ENCODE measurements at regions not wholly inside any gene's neighbourhood (a gene's known extent, or its start where the extent isn't known, plus 50 kb on each side); places are given as distances from the start of the nearest gene placed in this dataset.

DNA sequence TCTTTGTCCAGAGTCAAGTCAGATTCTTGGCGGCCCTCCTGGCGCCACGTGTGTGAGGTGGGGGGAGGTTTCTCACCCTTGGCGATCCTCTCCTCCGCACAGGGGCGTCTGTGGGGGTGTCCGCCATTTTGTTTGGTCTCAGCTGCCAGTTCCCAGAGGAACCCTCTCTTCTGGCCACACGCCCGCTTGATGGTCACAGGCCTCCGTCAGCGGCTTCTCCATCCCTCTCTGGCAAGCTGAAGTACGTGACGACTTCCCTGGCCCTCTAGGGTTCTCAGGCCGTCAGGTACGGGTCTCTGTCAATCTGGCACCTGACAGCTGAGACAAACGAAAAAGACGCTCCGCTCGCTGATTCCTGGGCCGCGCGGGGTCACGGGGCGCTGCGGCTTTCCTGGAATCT is 272.6 kb downstream of the TRIML1 start:
- Histone ChIP-seq H3K27me3 (replicated peaks; ENCODE audit: insufficient read depth) (no peaks in the 10 kb centered on the region), H3K36me3 (no peaks in the 10 kb centered on the region), H3K4me1 (ENCODE audit: control insufficient read depth in 1 of 2, low read depth in 2 of 2) (peaks cover 3 to 10% of the 10 kb centered on the region in 2 donors), H3K9me3 (no peaks in the 10 kb centered on the region), H3K27ac (no peak overlapping the region), H3K4me3 (no peak overlapping the region)
- DNase-seq (ENCODE audit: low spot score) (no peak), ATAC-seq (ENCODE audit: insufficient number of reproducible peaks, low FRiP score, low read depth) (no peak)
- TF ChIP-seq, protein P1, sequence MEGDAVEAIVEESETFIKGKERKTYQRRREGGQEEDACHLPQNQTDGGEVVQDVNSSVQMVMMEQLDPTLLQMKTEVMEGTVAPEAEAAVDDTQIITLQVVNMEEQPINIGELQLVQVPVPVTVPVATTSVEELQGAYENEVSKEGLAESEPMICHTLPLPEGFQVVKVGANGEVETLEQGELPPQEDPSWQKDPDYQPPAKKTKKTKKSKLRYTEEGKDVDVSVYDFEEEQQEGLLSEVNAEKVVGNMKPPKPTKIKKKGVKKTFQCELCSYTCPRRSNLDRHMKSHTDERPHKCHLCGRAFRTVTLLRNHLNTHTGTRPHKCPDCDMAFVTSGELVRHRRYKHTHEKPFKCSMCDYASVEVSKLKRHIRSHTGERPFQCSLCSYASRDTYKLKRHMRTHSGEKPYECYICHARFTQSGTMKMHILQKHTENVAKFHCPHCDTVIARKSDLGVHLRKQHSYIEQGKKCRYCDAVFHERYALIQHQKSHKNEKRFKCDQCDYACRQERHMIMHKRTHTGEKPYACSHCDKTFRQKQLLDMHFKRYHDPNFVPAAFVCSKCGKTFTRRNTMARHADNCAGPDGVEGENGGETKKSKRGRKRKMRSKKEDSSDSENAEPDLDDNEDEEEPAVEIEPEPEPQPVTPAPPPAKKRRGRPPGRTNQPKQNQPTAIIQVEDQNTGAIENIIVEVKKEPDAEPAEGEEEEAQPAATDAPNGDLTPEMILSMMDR (IDR thresholded peaks at IDR 0.05): no peak

DNA sequence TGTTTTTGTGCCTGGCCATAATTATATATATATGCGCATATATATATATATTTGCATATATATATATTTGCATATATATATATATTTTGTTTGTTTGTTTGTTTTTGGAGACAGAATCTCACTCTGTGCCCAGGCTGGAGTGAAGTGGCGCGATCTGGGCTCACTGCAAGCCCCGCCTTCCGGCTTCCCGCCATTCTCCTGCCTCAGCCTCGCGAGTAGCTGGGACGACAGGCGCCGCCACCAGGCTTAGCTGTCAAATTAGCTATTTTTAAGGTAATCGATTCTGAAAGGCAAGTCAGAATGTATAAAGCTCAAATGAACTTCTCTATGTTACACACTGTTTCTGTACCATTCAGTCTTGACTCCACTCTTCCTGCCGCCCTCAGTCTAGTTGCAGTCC is 273.3 kb downstream of the TRIML1 start:
- H3K36me3 ChIP-seq: no peaks in the 10 kb centered on the region
- H3K4me1 ChIP-seq (ENCODE audit: control insufficient read depth in 1 of 2, low read depth in 2 of 2): peaks cover 3 to 10% of the 10 kb centered on the region in 2 donors
- H3K27ac ChIP-seq: no peak overlapping the region
- H3K27me3 ChIP-seq (replicated peaks; ENCODE audit: insufficient read depth): no peaks in the 10 kb centered on the region
- TF ChIP-seq, protein P1 (IDR thresholded peaks at IDR 0.05): no peak
- no peak for DNase-seq (ENCODE audit: low spot score)
- H3K9me3 ChIP-seq: no peaks in the 10 kb centered on the region
- no peak for ATAC-seq (ENCODE audit: insufficient number of reproducible peaks, low FRiP score, low read depth)
- no peak overlapping the region for H3K4me3 ChIP-seq

DNA sequence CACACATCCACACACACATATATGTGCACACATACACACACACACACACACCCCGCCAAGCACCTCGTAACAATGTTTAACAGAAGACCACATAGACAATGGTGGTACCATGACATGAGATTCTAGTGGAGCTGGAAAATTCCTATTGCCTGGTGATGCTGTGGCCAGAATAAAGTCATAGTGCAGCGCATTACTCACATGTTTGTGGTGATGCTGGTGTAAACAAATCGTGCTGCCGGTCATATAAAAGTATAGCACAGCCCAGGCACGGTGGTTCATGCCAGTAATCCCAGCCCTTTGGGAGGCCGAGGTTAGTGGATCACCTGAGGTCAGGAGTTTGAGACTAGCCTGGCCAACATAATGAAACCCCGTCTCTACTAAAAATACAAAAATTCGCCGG is 275.2 kb downstream of the TRIML1 start:
- H3K4me3 ChIP-seq: no peak overlapping the region
- DNase-seq (ENCODE audit: low spot score) (no peak), ATAC-seq (ENCODE audit: insufficient number of reproducible peaks, low FRiP score, low read depth) (no peak)
- H3K36me3 ChIP-seq: no peaks in the 10 kb centered on the region
- no peaks in the 10 kb centered on the region for H3K4me1 ChIP-seq (ENCODE audit: control insufficient read depth in 1 of 2, low read depth in 2 of 2)
- no peaks in the 10 kb centered on the region for H3K27me3 ChIP-seq (replicated peaks; ENCODE audit: insufficient read depth)
- TF ChIP-seq, protein P1 (IDR thresholded peaks at IDR 0.05): no peak
- no peak overlapping the region for H3K27ac ChIP-seq
- no peaks in the 10 kb centered on the region for H3K9me3 ChIP-seq

DNA sequence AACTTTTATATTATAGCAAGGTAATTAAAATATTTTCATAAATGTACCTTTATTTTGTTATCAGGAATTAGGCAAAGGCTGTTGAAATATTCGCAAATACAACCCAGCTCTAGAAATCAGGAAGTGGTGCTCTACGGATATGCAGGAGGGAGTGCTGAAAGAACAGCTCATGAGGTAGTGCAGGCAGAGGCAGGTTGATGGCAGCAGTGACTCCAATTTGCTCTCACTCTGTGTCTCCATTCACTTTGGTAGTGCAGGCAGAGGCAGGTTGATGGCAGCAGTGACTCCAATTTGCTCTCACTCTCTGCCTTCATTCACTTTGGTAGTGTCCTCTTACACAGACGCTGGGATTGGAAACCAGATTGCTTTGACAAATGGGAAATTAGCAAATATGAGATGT is 277.9 kb downstream of the TRIML1 start:
- H3K9me3 ChIP-seq: no peaks in the 10 kb centered on the region
- H3K4me1 ChIP-seq (ENCODE audit: control insufficient read depth in 1 of 2, low read depth in 2 of 2): no peaks in the 10 kb centered on the region
- H3K4me3 ChIP-seq: no peak overlapping the region
- H3K27me3 ChIP-seq (replicated peaks; ENCODE audit: insufficient read depth): no peaks in the 10 kb centered on the region
- no peaks in the 10 kb centered on the region for H3K36me3 ChIP-seq
- DNase-seq (ENCODE audit: low spot score) (no peak), ATAC-seq (ENCODE audit: insufficient number of reproducible peaks, low FRiP score, low read depth) (no peak)
- TF ChIP-seq, protein P1 (IDR thresholded peaks at IDR 0.05): no peak
- no peak overlapping the region for H3K27ac ChIP-seq

DNA sequence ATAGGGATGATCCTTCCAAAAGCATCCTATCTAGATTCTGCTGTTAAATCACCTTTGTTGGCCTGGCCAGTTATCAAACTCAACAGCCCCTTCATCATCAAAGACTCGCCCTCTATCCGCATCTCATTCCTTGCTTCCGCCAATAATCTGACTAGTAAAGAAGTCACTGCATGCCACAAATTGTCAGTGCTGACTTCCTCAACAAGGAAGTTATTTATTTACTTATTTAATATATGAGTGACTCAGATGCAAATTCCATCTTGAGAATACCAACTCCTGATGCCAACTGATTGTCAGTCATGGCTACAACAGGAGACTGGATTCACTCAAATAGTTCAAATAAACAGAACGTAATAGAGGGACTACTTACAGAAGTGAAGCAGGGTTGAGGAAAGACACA is 283.8 kb downstream of the TRIML1 start:
- ATAC-seq (ENCODE audit: insufficient number of reproducible peaks, low FRiP score, low read depth): no peak
- TF ChIP-seq, protein P1 (IDR thresholded peaks at IDR 0.05): no peak
- H3K9me3 ChIP-seq: no peaks in the 10 kb centered on the region

More for the DNA sequence above, 283.8 kb downstream of the TRIML1 start:
- Histone ChIP-seq H3K27ac (no peak overlapping the region), H3K36me3 (no peaks in the 10 kb centered on the region), H3K4me1 (ENCODE audit: control insufficient read depth in 1 of 2, low read depth in 2 of 2) (no peaks in the 10 kb centered on the region), H3K4me3 (no peak overlapping the region), H3K27me3 (replicated peaks; ENCODE audit: insufficient read depth) (no peaks in the 10 kb centered on the region)
- no peak for DNase-seq (ENCODE audit: low spot score)
